H1 (cell line): ENCODE measurements at regions not wholly inside any gene's neighbourhood (a gene's known extent, or its start where the extent isn't known, plus 50 kb on each side); places are given as distances from the start of the nearest gene placed in this dataset.
"Not testable (repeated sequence)": the region's sequence is repeated elsewhere in the genome, so short reads cannot be mapped to it uniquely, and the experiment has no call there.

Experiments used
- CTCF ChIA-PET: fragments of 300-600 bp; sonication (Branson Sonifier 250); formaldehyde crosslinking; loops from one replicate; lab custom pipeline; 2021; ENCODE audit not compliant: partially characterized antibody; lab: Charles Lee
- POLR2A ChIA-PET: fragments of 300-600 bp; sonication (Branson Sonifier 250); formaldehyde crosslinking; loops from one replicate; lab custom pipeline; 2021; ENCODE audit warnings: inconsistent platforms; ENCODE audit not compliant: partially characterized antibody; lab: Charles Lee
- DNase-seq, 2 experiments: peaks; one replicate each; pipeline versions ENCODE4 v3.0.0 to v3.0.0-alpha.2; 2010 to 2022; ENCODE audit warnings: low spot score in 2 of 2, low read depth in 1 of 2, mixed read lengths in 1 of 2
- FAIRE-seq: peaks from 2 replicates; lab custom pipeline; 2011; peaks lifted over from hg19 to GRCh38; lab: Jason Lieb, UNC
- H2AFZ ChIP-seq: 2 replicates; pipeline ENCODE4 v1.8.1; 2012; ENCODE audit warnings: low read length, inconsistent platforms
- H2AK5ac ChIP-seq: 2 replicates; pipeline ENCODE4 v1.6.1; 2013; ENCODE audit warnings: low read depth, low read length
- H2BK120ac ChIP-seq: replicated peaks from 2 replicates; pipeline ENCODE3; 2013; ENCODE audit warnings: low read depth, low read length, inconsistent platforms
- H2BK12ac ChIP-seq: 2 replicates; pipeline ENCODE4 v1.6.1; 2013; ENCODE audit warnings: low read depth, low read length
- H2BK15ac ChIP-seq: 2 replicates; pipeline ENCODE4 v1.6.1; 2013; ENCODE audit warnings: low read length
- H2BK20ac ChIP-seq: 2 replicates; pipeline ENCODE4 v1.6.1; 2013; ENCODE audit warnings: low read length
- H2BK5ac ChIP-seq: 2 replicates; pipeline ENCODE4 v1.6.1; 2013; ENCODE audit warnings: low read depth, low read length
- H3K14ac ChIP-seq: 2 replicates; pipeline ENCODE4 v1.6.1; 2013; ENCODE audit warnings: inconsistent platforms; ENCODE audit not compliant: insufficient read length
- H3K18ac ChIP-seq: 2 replicates; pipeline ENCODE4 v1.6.1; 2013; ENCODE audit warnings: low read length; ENCODE audit errors: extremely low read depth
- H3K23ac ChIP-seq: 2 replicates; pipeline ENCODE4 v1.6.1; 2013; ENCODE audit warnings: inconsistent platforms; ENCODE audit not compliant: insufficient read length
- H3K23me2 ChIP-seq: 2 replicates; pipeline ENCODE4 v1.6.1; 2013; ENCODE audit warnings: low read depth, low read length
- H3K27ac ChIP-seq: 2 replicates; pipeline ENCODE4 v1.6.1; 2011; ENCODE audit warnings: low read depth, low read length, inconsistent platforms
- H3K27me3 ChIP-seq, 4 experiments: replicated peaks in 1 of 4; 1 replicate in 1 of 4; 2 replicates in 3 of 4; pipeline versions ENCODE4 v1.6.1 to v1.8.1; 2011 to 2013; ENCODE audit warnings: low read length in 3 of 4, mild to moderate bottlenecking in 3 of 4, inconsistent platforms in 2 of 4, mixed read lengths in 2 of 4, moderate library complexity in 1 of 4; ENCODE audit not compliant: control insufficient read depth in 3 of 4, insufficient read depth in 3 of 4; ENCODE audit errors: extremely low read depth in 1 of 4
- H3K36me3 ChIP-seq, 4 experiments: 2 replicates each; pipeline versions ENCODE4 v1.6.1 to v1.8.1; 2011 to 2013; ENCODE audit warnings: mild to moderate bottlenecking in 4 of 4, low read length in 3 of 4, moderate library complexity in 2 of 4, control low read depth in 1 of 4, inconsistent platforms in 1 of 4; ENCODE audit not compliant: insufficient read depth in 4 of 4, control insufficient read depth in 2 of 4
- H3K4ac ChIP-seq: replicated peaks from 2 replicates; pipeline ENCODE3; 2013; ENCODE audit warnings: low read length, low read depth, mixed read lengths, inconsistent platforms; ENCODE audit not compliant: insufficient read length
- H3K4me1 ChIP-seq, 4 experiments: replicated peaks in 1 of 4; 1 replicate in 1 of 4; 2 replicates in 3 of 4; pipeline versions ENCODE4 v1.6.1 to v1.8.1; 2011 to 2013; ENCODE audit warnings: low read length in 3 of 4, inconsistent platforms in 2 of 4, mixed read lengths in 1 of 4; ENCODE audit not compliant: insufficient read depth in 4 of 4, control insufficient read depth in 3 of 4
- H3K4me2 ChIP-seq, 2 experiments: 2 replicates each; pipeline versions ENCODE4 v1.6.1 to v1.8.1; 2011 to 2013; ENCODE audit warnings: low read depth in 2 of 2, low read length in 2 of 2, control low read depth in 1 of 2, inconsistent platforms in 1 of 2, mild to moderate bottlenecking in 1 of 2; ENCODE audit not compliant: insufficient read depth in 1 of 2
- H3K4me3 ChIP-seq, 4 experiments: fragments of 200-600, 300-600 bp in 1 of 4; sonication (generic), shearing (Covaris generic), sonication (Bioruptor Twin) in 1 of 4; 2 replicates each; pipeline versions ENCODE4 v1.5.1 to v1.8.1; 2011 to 2016; ENCODE audit warnings: low read length in 4 of 4, low read depth in 3 of 4, control low read depth in 2 of 4, inconsistent platforms in 2 of 4, mild to moderate bottlenecking in 2 of 4, mixed read lengths in 1 of 4, moderate library complexity in 1 of 4; ENCODE audit not compliant: insufficient read depth in 2 of 4; ENCODE audit errors: extremely low read depth in 1 of 4
- H3K56ac ChIP-seq: replicated peaks from 2 replicates; pipeline ENCODE3; 2013; ENCODE audit warnings: low read depth, mild to moderate bottlenecking, mixed read lengths, low read length, inconsistent platforms; ENCODE audit not compliant: insufficient read length
- H3K79me1 ChIP-seq: 2 replicates; pipeline ENCODE4 v1.6.1; 2013; ENCODE audit warnings: low read depth, low read length, control low read depth
- H3K79me2 ChIP-seq, 2 experiments: 2 replicates each; pipeline versions ENCODE4 v1.6.1 to v1.8.1; 2012 to 2013; ENCODE audit warnings: low read length in 2 of 2, mild to moderate bottlenecking in 2 of 2, inconsistent platforms in 1 of 2; ENCODE audit not compliant: insufficient read depth in 2 of 2, control insufficient read depth in 1 of 2
- H3K9ac ChIP-seq, 4 experiments: replicated peaks in 1 of 4; 1 replicate in 1 of 4; 2 replicates in 3 of 4; pipeline versions ENCODE4 v1.6.1 to v1.8.1; 2011 to 2013; ENCODE audit warnings: low read depth in 3 of 4, low read length in 3 of 4, control low read depth in 2 of 4, mild to moderate bottlenecking in 2 of 4, moderate library complexity in 2 of 4, inconsistent platforms in 1 of 4; ENCODE audit errors: extremely low read depth in 1 of 4
- H3K9me3 ChIP-seq, 2 experiments: 2 replicates each; pipeline versions ENCODE4 v1.6.1 to v1.8.1; 2012 to 2013; ENCODE audit warnings: mild to moderate bottlenecking in 2 of 2, moderate library complexity in 2 of 2, control low read depth in 1 of 2, inconsistent platforms in 1 of 2, low read depth in 1 of 2, low read length in 1 of 2, mixed read lengths in 1 of 2; ENCODE audit not compliant: insufficient read depth in 2 of 2
- H4K20me1 ChIP-seq, 2 experiments: replicated peaks in 1 of 2; 2 replicates each; pipeline versions ENCODE3 to v1.8.1; 2011 to 2013; ENCODE audit warnings: inconsistent platforms in 2 of 2, low read length in 2 of 2, mild to moderate bottlenecking in 1 of 2; ENCODE audit not compliant: insufficient read depth in 2 of 2, control insufficient read depth in 1 of 2
- H4K5ac ChIP-seq: 2 replicates; pipeline ENCODE4 v1.6.1; 2013; ENCODE audit warnings: low read length, low read depth, mixed read lengths, inconsistent platforms; ENCODE audit not compliant: insufficient read length
- H4K8ac ChIP-seq: 2 replicates; pipeline ENCODE4 v1.8.0; 2013; ENCODE audit warnings: mild to moderate bottlenecking, moderate library complexity, low read length, inconsistent platforms; ENCODE audit not compliant: insufficient read depth; ENCODE audit errors: extremely low read depth
- H4K91ac ChIP-seq: replicated peaks from 2 replicates; pipeline ENCODE3; 2013; ENCODE audit warnings: low read length, mixed read lengths, inconsistent platforms; ENCODE audit not compliant: insufficient read length

GRCh38 chr17:27208370-27208769, 85.5 kb upstream of the WSB1 start:
- POLR2A ChIA-PET, H4K20me1 ChIP-seq, H3K18ac ChIP-seq, H3K36me3 ChIP-seq, H3K56ac ChIP-seq, CTCF ChIA-PET, H3K79me1 ChIP-seq, H3K14ac ChIP-seq, H2AFZ ChIP-seq, H2AK5ac ChIP-seq, H3K23ac ChIP-seq, H3K4me1 ChIP-seq, DNase-seq, H3K4me3 ChIP-seq, H3K79me2 ChIP-seq, H3K27me3 ChIP-seq, H4K91ac ChIP-seq, H3K9ac ChIP-seq, H3K27ac ChIP-seq, H3K4me2 ChIP-seq, H4K5ac ChIP-seq, H2BK5ac ChIP-seq, FAIRE-seq, H2BK20ac ChIP-seq, H4K8ac ChIP-seq, H2BK12ac ChIP-seq, H2BK120ac ChIP-seq, H3K4ac ChIP-seq, H2BK15ac ChIP-seq, H3K23me2 ChIP-seq: not testable (repeated sequence)
- H3K9me3 ChIP-seq = peaks cover 10 to 33% of the 10 kb centered on the region in 2 experiments
